ENCODE measurements at regions not wholly inside any gene's neighbourhood (a gene's known extent, or its start where the extent isn't known, plus 50 kb on each side); places are given as distances from the start of the nearest gene placed in this dataset.

GRCh38 chr16:89027281-89027680 lies 50.3 kb upstream of the CBFA2T3 start:
- Mint-ChIP-seq H3K4me1 (ENCODE audit: low read depth) (peaks cover 11% of the 10 kb centered on the region), H3K27me3 (peaks cover 12% of the 10 kb centered on the region), H3K4me3 (no peak overlapping the region), H3K27ac (no peak overlapping the region), H3K36me3 (ENCODE audit: low read depth) (no peaks in the 10 kb centered on the region), H3K9me3 (peaks cover 20% of the 10 kb centered on the region)
- intact Hi-C loops (cut with micrococcal nuclease): no loop called here

GRCh38 chr16:89031715-89032659 lies 55.0 kb upstream of the CBFA2T3 start:
- Mint-ChIP-seq H3K27me3 (peaks cover 26% of the 10 kb centered on the region), H3K27ac (peak overlapping the region; percentile 71), H3K36me3 (ENCODE audit: low read depth) (no peaks in the 10 kb centered on the region), H3K4me1 (ENCODE audit: low read depth) (peaks cover 26% of the 10 kb centered on the region), H3K9me3 (peaks cover 10% of the 10 kb centered on the region), H3K4me3 (peak overlapping the region; percentile 48)
- intact Hi-C loops (cut with micrococcal nuclease): no loop called here

- H3K27ac Mint-ChIP-seq: peak overlapping the region; percentile 54
Observed at GRCh38 chr16:89033304-89033703, 56.3 kb upstream of the CBFA2T3 start.

GRCh38 chr16:89033796-89034572 lies 57.0 kb upstream of the CBFA2T3 start:
- no peaks in the 10 kb centered on the region for H3K36me3 Mint-ChIP-seq (ENCODE audit: low read depth)
- H3K4me1 Mint-ChIP-seq (ENCODE audit: low read depth): peaks cover 26% of the 10 kb centered on the region
- intact Hi-C loops (cut with micrococcal nuclease): no loop called here
- no peak overlapping the region for H3K4me3 Mint-ChIP-seq
- H3K27ac Mint-ChIP-seq: peak overlapping the region; percentile 54
- H3K9me3 Mint-ChIP-seq: peaks cover 9% of the 10 kb centered on the region
- peaks cover 40% of the 10 kb centered on the region for H3K27me3 Mint-ChIP-seq

More at GRCh38 chr16:89033304-89033703, 56.3 kb upstream of the CBFA2T3 start:
- H3K36me3 Mint-ChIP-seq (ENCODE audit: low read depth): no peaks in the 10 kb centered on the region
- intact Hi-C loops (cut with micrococcal nuclease): no loop called here
- H3K4me3 Mint-ChIP-seq: no peak overlapping the region
- peaks cover 36% of the 10 kb centered on the region for H3K27me3 Mint-ChIP-seq
- H3K9me3 Mint-ChIP-seq: peaks cover 9% of the 10 kb centered on the region
- peaks cover 26% of the 10 kb centered on the region for H3K4me1 Mint-ChIP-seq (ENCODE audit: low read depth)

GRCh38 chr16:89034573-89034961 lies 57.6 kb upstream of the CBFA2T3 start:
- no peaks in the 10 kb centered on the region for H3K36me3 Mint-ChIP-seq (ENCODE audit: low read depth)
- no peak overlapping the region for H3K27ac Mint-ChIP-seq

GRCh38 chr16:89034971-89035668 lies 58.1 kb upstream of the CBFA2T3 start:
- no peaks in the 10 kb centered on the region for H3K36me3 Mint-ChIP-seq (ENCODE audit: low read depth)
- intact Hi-C loops (cut with micrococcal nuclease): no loop called here
- peaks cover 43% of the 10 kb centered on the region for H3K27me3 Mint-ChIP-seq
- peaks cover 26% of the 10 kb centered on the region for H3K4me1 Mint-ChIP-seq (ENCODE audit: low read depth)
- H3K9me3 Mint-ChIP-seq: peaks cover 9% of the 10 kb centered on the region
- no peak overlapping the region for H3K4me3 Mint-ChIP-seq
- H3K27ac Mint-ChIP-seq: no peak overlapping the region

More at GRCh38 chr16:89034573-89034961, 57.6 kb upstream of the CBFA2T3 start:
- intact Hi-C loops (cut with micrococcal nuclease): no loop called here
- Mint-ChIP-seq H3K4me3 (no peak overlapping the region), H3K4me1 (ENCODE audit: low read depth) (peaks cover 26% of the 10 kb centered on the region), H3K9me3 (peaks cover 9% of the 10 kb centered on the region), H3K27me3 (peaks cover 40% of the 10 kb centered on the region)

- no peak overlapping the region for H3K4me3 Mint-ChIP-seq
Observed at GRCh38 chr16:89035669-89036570, 57.7 kb upstream of the ACSF3 start.

GRCh38 chr16:89036776-89037175 lies 56.9 kb upstream of the ACSF3 start:
- H3K4me1 Mint-ChIP-seq (ENCODE audit: low read depth): peaks cover 19% of the 10 kb centered on the region
- H3K36me3 Mint-ChIP-seq (ENCODE audit: low read depth): no peaks in the 10 kb centered on the region
- intact Hi-C loops (cut with micrococcal nuclease): no loop called here
- peaks cover 47% of the 10 kb centered on the region for H3K27me3 Mint-ChIP-seq
- H3K4me3 Mint-ChIP-seq: no peak overlapping the region
- no peak overlapping the region for H3K27ac Mint-ChIP-seq
- peaks cover 1% of the 10 kb centered on the region for H3K9me3 Mint-ChIP-seq

More at GRCh38 chr16:89035669-89036570, 57.7 kb upstream of the ACSF3 start:
- Mint-ChIP-seq H3K36me3 (ENCODE audit: low read depth) (no peaks in the 10 kb centered on the region), H3K27ac (no peak overlapping the region), H3K9me3 (peaks cover 9% of the 10 kb centered on the region), H3K4me1 (ENCODE audit: low read depth) (peaks cover 26% of the 10 kb centered on the region), H3K27me3 (peaks cover 47% of the 10 kb centered on the region)
- intact Hi-C loops (cut with micrococcal nuclease): no loop called here

- no peaks in the 10 kb centered on the region for H3K36me3 Mint-ChIP-seq (ENCODE audit: low read depth)
- intact Hi-C loops (cut with micrococcal nuclease): no loop called here
- no peak overlapping the region for H3K27ac Mint-ChIP-seq
- peaks cover 48% of the 10 kb centered on the region for H3K27me3 Mint-ChIP-seq
- peaks cover 12% of the 10 kb centered on the region for H3K4me1 Mint-ChIP-seq (ENCODE audit: low read depth)
- H3K4me3 Mint-ChIP-seq: no peak overlapping the region
- no peaks in the 10 kb centered on the region for H3K9me3 Mint-ChIP-seq
Observed at GRCh38 chr16:89037261-89038152, 56.1 kb upstream of the ACSF3 start.

- H3K27ac Mint-ChIP-seq: no peak overlapping the region
- H3K9me3 Mint-ChIP-seq: no peaks in the 10 kb centered on the region
- H3K4me1 Mint-ChIP-seq (ENCODE audit: low read depth): peaks cover 5% of the 10 kb centered on the region
- no peaks in the 10 kb centered on the region for H3K36me3 Mint-ChIP-seq (ENCODE audit: low read depth)
- intact Hi-C loops (cut with micrococcal nuclease): no loop called here
- no peak overlapping the region for H3K4me3 Mint-ChIP-seq
- H3K27me3 Mint-ChIP-seq: peaks cover 46% of the 10 kb centered on the region
Observed at GRCh38 chr16:89038221-89038721, 55.4 kb upstream of the ACSF3 start.

- H3K4me3 Mint-ChIP-seq: no peak overlapping the region
- H3K4me1 Mint-ChIP-seq (ENCODE audit: low read depth): no peaks in the 10 kb centered on the region
- intact Hi-C loops (cut with micrococcal nuclease): no loop called here
Observed at GRCh38 chr16:89038811-89039735, 54.6 kb upstream of the ACSF3 start.

More at GRCh38 chr16:89038811-89039735, 54.6 kb upstream of the ACSF3 start:
- Mint-ChIP-seq H3K27ac (no peak overlapping the region), H3K27me3 (peaks cover 44% of the 10 kb centered on the region), H3K36me3 (ENCODE audit: low read depth) (no peaks in the 10 kb centered on the region), H3K9me3 (no peaks in the 10 kb centered on the region)
